HepG2 (cell line): ENCODE measurements at regions not wholly inside any gene's neighbourhood (a gene's known extent, or its start where the extent isn't known, plus 50 kb on each side); places are given as distances from the start of the nearest gene placed in this dataset.
A peak's percentile ranks its signal among the peaks of the same experiment; 100 is the strongest.

Source experiments
- ATAC-seq: fragments of 200-7000 bp; cut with Tn5 transposase; 3 replicates; pipeline ENCODE4 v1.9.1; 2020; ENCODE audit warnings: mild to moderate bottlenecking, moderate library complexity
- BruUV-seq: library from RNA; stranded (reverse); fragments of 400-500 nt; replicated peaks from 2 replicates; lab custom pipeline; 2021; lab: Mats Ljungman, UMichigan
- CTCF ChIA-PET: fragments of 300-600 bp; formaldehyde crosslinking; extraction: SDS; loops from one replicate; lab custom pipeline; 2021; ENCODE audit warnings: low total read pairs, inconsistent platforms, low intra/inter-chr PET ratio; lab: Yijun Ruan, JAX
- POLR2A ChIA-PET: fragments of 350-600 bp; sonication (Branson Sonifier 250); formaldehyde crosslinking; loops from one replicate; lab custom pipeline; 2020; ENCODE audit warnings: antibody characterized with exemption, inconsistent platforms; lab: Yijun Ruan, JAX
- DNase-seq: peaks from one replicate; pipeline ENCODE4 v3.0.0-alpha.2; 2015; ENCODE audit warnings: low spot score
- FAIRE-seq: peaks from 3 replicates; lab custom pipeline; 2011; peaks lifted over from hg19 to GRCh38; lab: Jason Lieb, UNC
- H2AFZ ChIP-seq: one replicate; pipeline ENCODE4 v1.6.1; 2011; ENCODE audit warnings: low read length, inconsistent platforms
- H3K27ac ChIP-seq: fragments of 300-600 bp; 3 replicates; pipeline ENCODE4 v1.8.0; 2011; ENCODE audit warnings: mixed run types, mild to moderate bottlenecking, mixed read lengths, low read length, inconsistent platforms; ENCODE audit not compliant: insufficient read depth; ENCODE audit errors: extremely low read length
- H3K27me3 ChIP-seq, 2 experiments: fragments of 200-600 bp in 1 of 2; 2 replicates in 1 of 2; 3 replicates in 1 of 2; pipeline versions ENCODE4 v1.6.0 to v1.8.0; 2011; ENCODE audit warnings: low read length in 2 of 2, mild to moderate bottlenecking in 2 of 2, moderate library complexity in 2 of 2, inconsistent platforms in 1 of 2; ENCODE audit not compliant: insufficient read depth in 2 of 2, control insufficient read depth in 1 of 2
- H3K36me3 ChIP-seq, 2 experiments: fragments of 200-600 bp in 1 of 2; replicated peaks in 1 of 2; 2 replicates in 1 of 2; 3 replicates in 1 of 2; pipeline versions ENCODE4 v1.5.1 to v1.8.0; 2011; ENCODE audit warnings: low read length in 2 of 2, inconsistent platforms in 1 of 2; ENCODE audit not compliant: insufficient read depth in 2 of 2, control insufficient read depth in 1 of 2
- H3K4me1 ChIP-seq: 2 replicates; pipeline ENCODE4 v1.5.1; 2012; ENCODE audit warnings: low read length, inconsistent platforms; ENCODE audit not compliant: insufficient read depth
- H3K4me2 ChIP-seq: 2 replicates; pipeline ENCODE4 v1.6.0; 2011; ENCODE audit warnings: low read depth, low read length, inconsistent platforms
- H3K4me3 ChIP-seq, 3 experiments: fragments of 200-600 bp in 1 of 3; sonication (generic), shearing (Covaris generic) in 1 of 3; replicated peaks in 1 of 3; 2 replicates each; pipeline ENCODE4 v1.5.1; 2011 to 2016; ENCODE audit warnings: low read length in 3 of 3, inconsistent platforms in 2 of 3, low read depth in 2 of 3, mild to moderate bottlenecking in 2 of 3, control low read depth in 1 of 3, mixed read lengths in 1 of 3; ENCODE audit not compliant: insufficient read depth in 1 of 3
- H3K79me2 ChIP-seq: one replicate; pipeline ENCODE4 v1.6.1; 2011; ENCODE audit warnings: low read length, inconsistent platforms; ENCODE audit not compliant: insufficient read depth
- H3K9ac ChIP-seq: 2 replicates; pipeline ENCODE4 v1.6.0; 2011; ENCODE audit warnings: mild to moderate bottlenecking, low read depth, low read length, inconsistent platforms; ENCODE audit not compliant: insufficient read depth
- H3K9me3 ChIP-seq: 2 replicates; pipeline ENCODE4 v1.5.1; 2012; ENCODE audit warnings: mild to moderate bottlenecking, low read length
- H4K20me1 ChIP-seq: 2 replicates; pipeline ENCODE4 v1.6.0; 2011; ENCODE audit warnings: inconsistent platforms, mild to moderate bottlenecking, low read length, moderate library complexity; ENCODE audit not compliant: insufficient read depth
- ADNP ChIP-seq: sonication (generic); formaldehyde crosslinking; IDR thresholded peaks from 2 replicates; pipeline ENCODE4 v1.4.0; 2020; ENCODE audit warnings: missing genetic modification reagents
- ATF1 ChIP-seq: IDR thresholded peaks from 2 replicates; pipeline ENCODE4 v1.6.1; 2016; ENCODE audit warnings: mild to moderate bottlenecking, control low read depth
- FOXC1 ChIP-seq: sonication (generic); formaldehyde crosslinking; IDR thresholded peaks from 2 replicates; pipeline ENCODE4 v1.8.0; 2022; ENCODE audit warnings: mild to moderate bottlenecking, missing genetic modification reagents, borderline replicate concordance
- GABPA ChIP-seq, 2 experiments: IDR thresholded peaks; 2 replicates each; pipeline ENCODE4 v1.6.1; 2011 to 2016; ENCODE audit warnings: low read depth in 2 of 2, low read length in 1 of 2, missing biosample characterization in 1 of 2, missing genetic modification characterization in 1 of 2
- MXI1 ChIP-seq: IDR thresholded peaks from 3 replicates; pipeline ENCODE4 v1.6.1; 2012; ENCODE audit warnings: low read depth, low read length, inconsistent platforms, borderline replicate concordance
- MZF1 ChIP-seq: sonication (generic); formaldehyde crosslinking; IDR thresholded peaks from 2 replicates; pipeline ENCODE4 v1.8.1; 2023; ENCODE audit warnings: mild to moderate bottlenecking, missing genetic modification reagents, borderline replicate concordance
- NR1H2 ChIP-seq: sonication (generic); formaldehyde crosslinking; IDR thresholded peaks from 2 replicates; pipeline ENCODE4 v1.8.1; 2022; ENCODE audit warnings: low read depth, missing genetic modification reagents, borderline replicate concordance
- NR2F6 ChIP-seq, 2 experiments: IDR thresholded peaks; 2 replicates each; pipeline ENCODE4 v1.6.1; 2016; ENCODE audit warnings: antibody characterized with exemption in 1 of 2, mild to moderate bottlenecking in 1 of 2
- SIX4 ChIP-seq: sonication (generic); formaldehyde crosslinking; IDR thresholded peaks from 2 replicates; pipeline ENCODE4 v1.4.0; 2020; ENCODE audit warnings: missing genetic modification reagents
- SSRP1 ChIP-seq: IDR thresholded peaks from 2 replicates; pipeline ENCODE4 v1.6.1; 2016; ENCODE audit warnings: control low read depth
- ZBTB42 ChIP-seq: sonication (generic); formaldehyde crosslinking; IDR thresholded peaks from 2 replicates; pipeline ENCODE4 v1.5.0; 2020; ENCODE audit warnings: mild to moderate bottlenecking, missing genetic modification reagents
- ZNF773 ChIP-seq: sonication (generic); formaldehyde crosslinking; IDR thresholded peaks from 2 replicates; pipeline ENCODE4 v1.4.0; 2020; ENCODE audit warnings: missing genetic modification reagents, borderline replicate concordance
- ZNF775 ChIP-seq: sonication (generic); formaldehyde crosslinking; IDR thresholded peaks from 2 replicates; pipeline ENCODE4 v1.4.0; 2020; ENCODE audit warnings: missing genetic modification reagents, mild to moderate bottlenecking, moderate library complexity, borderline replicate concordance
- ZNF841 ChIP-seq: sonication (generic); formaldehyde crosslinking; IDR thresholded peaks from 2 replicates; pipeline ENCODE4 v1.8.1; 2023; ENCODE audit warnings: missing genetic modification reagents, borderline replicate concordance
- ZNF879 ChIP-seq: sonication (generic); formaldehyde crosslinking; IDR thresholded peaks from 2 replicates; pipeline ENCODE4 v1.8.1; 2023; ENCODE audit warnings: missing genetic modification reagents
- WGBS: methylation state at CpG from one replicate; pipeline ENCODE4 v1.1.6; 2017; ENCODE audit warnings: low lambda C conversion rate; 5-methylcytosine and 5-hydroxymethylcytosine counted together
- in situ Hi-C: cut with HindIII; loops from 2 replicates; pipeline ENCODE4 v1.10.0; 2017; ENCODE audit warnings: low pct_unique_long_range_greater_than_20kb; ENCODE audit not compliant: extremely low pct_ligation_motif_present
- intact Hi-C: fragments of 100-400 bp; cut with micrococcal nuclease; formaldehyde crosslinking; loops from one replicate; pipeline ENCODE4 v1.10.0; 2022; ENCODE audit not compliant: unreplicated experiment
- TF ChIP-seq, protein P1 (sequence below): sonication (generic); formaldehyde crosslinking; IDR thresholded peaks from 2 replicates; pipeline ENCODE4 v1.8.0; 2022; ENCODE audit warnings: mild to moderate bottlenecking, missing genetic modification reagents, borderline replicate concordance
- TF ChIP-seq, protein P2 (sequence below): IDR thresholded peaks from 2 replicates; pipeline ENCODE4 v1.6.1; 2016; ENCODE audit warnings: missing genetic modification reagents, missing compliant biosample characterization

DNA sequence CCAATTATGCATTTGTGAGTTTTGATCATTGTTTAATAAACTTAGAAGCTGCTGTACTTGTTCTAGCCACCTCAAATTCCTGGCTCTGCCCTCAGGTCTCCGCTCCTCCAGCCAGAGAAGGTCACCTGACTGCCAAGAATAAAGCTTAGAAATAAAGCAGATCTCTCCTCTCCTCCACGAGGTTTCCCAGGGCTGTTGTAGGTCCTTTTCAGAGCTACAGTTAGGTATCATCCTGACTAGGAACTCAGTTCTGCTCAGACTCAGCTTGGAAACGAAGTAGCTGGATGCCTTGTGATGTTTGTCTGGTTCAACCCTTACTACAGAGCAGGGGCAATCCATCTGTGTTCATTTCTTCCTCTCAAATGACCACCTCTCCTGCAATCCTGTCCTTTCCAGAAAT, 79.1 kb upstream of the RAPGEF2 start:
- Histone ChIP-seq H3K4me1 (peaks cover 9% of the 10 kb centered on the region), H3K4me2 (no peak overlapping the region), H3K4me3 (no peak overlapping the region), H4K20me1 (no peaks in the 10 kb centered on the region), H3K9me3 (no peaks in the 10 kb centered on the region), H3K27me3 (no peaks in the 10 kb centered on the region), H2AFZ (peak overlapping the region; percentile 77), H3K9ac (no peak overlapping the region), H3K36me3 (no peaks in the 10 kb centered on the region), H3K27ac (no peak overlapping the region), H3K79me2 (no peaks in the 10 kb centered on the region)
- FAIRE-seq (no peak), DNase-seq (no peak), ATAC-seq (peak; percentile 55)
- WGBS = 30% methylated on average over 3 of the region's 3 CpGs
- in situ Hi-C loops (loop anchor here (10.0 to 25.0 kb wide), 2 partner anchors 151 to 286 kb away; no protein-coding TSS in a partner anchor), intact Hi-C loops (no loop called here)
- ChIA-PET CTCF (no interaction called here), POLR2A (no interaction called here)
- TF ChIP-seq ZBTB42 (CRISPR knock-in tag) = no peak
- TF ChIP-seq ATF1 (CRISPR knock-in tag) = no peak
- no peak for TF ChIP-seq ZNF775 (CRISPR knock-in tag)
- TF ChIP-seq ZNF841 (CRISPR knock-in tag) = no peak
- no peak for TF ChIP-seq GABPA (IDR thresholded peaks at IDR 0.05; ENCODE audit: low read depth, low read length)
- TF ChIP-seq GABPA (CRISPR knock-in tag; IDR thresholded peaks at IDR 0.05; ENCODE audit: low read depth) = no peak
- TF ChIP-seq ADNP (CRISPR knock-in tag) = no peak
- TF ChIP-seq SSRP1 (CRISPR knock-in tag) = no peak
- TF ChIP-seq SIX4 (CRISPR knock-in tag) = no peak
- TF ChIP-seq, protein P1, sequence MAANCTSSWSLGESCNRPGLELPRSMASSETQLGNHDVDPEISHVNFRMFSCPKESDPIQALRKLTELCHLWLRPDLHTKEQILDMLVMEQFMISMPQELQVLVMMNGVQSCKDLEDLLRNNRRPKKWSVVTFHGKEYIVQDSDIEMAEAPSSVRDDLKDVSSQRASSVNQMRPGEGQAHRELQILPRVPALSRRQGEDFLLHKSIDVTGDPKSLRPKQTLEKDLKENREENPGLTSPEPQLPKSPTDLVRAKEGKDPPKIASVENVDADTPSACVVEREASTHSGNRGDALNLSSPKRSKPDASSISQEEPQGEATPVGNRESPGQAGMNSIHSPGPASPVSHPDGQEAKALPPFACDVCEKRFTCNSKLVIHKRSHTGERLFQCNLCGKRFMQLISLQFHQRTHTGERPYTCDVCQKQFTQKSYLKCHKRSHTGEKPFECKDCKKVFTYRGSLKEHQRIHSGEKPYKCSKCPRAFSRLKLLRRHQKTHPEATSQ (CRISPR knock-in tag) = no peak
- no peak for TF ChIP-seq NR1H2 (CRISPR knock-in tag)
- no peak for TF ChIP-seq ZNF773
- TF ChIP-seq, protein P2, sequence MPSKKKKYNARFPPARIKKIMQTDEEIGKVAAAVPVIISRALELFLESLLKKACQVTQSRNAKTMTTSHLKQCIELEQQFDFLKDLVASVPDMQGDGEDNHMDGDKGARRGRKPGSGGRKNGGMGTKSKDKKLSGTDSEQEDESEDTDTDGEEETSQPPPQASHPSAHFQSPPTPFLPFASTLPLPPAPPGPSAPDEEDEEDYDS = no peak
- no peak for TF ChIP-seq FOXC1 (CRISPR knock-in tag)
- no peak for TF ChIP-seq MXI1
- TF ChIP-seq MZF1 (CRISPR knock-in tag) = no peak
- no peak for TF ChIP-seq NR2F6 (IDR thresholded peaks at IDR 0.05)
- no peak for TF ChIP-seq NR2F6 (CRISPR knock-in tag; IDR thresholded peaks at IDR 0.05)
- no peak for TF ChIP-seq ZNF879
- BruUV-seq = no TSS peak
